ENCODE measurements at regions not wholly inside any gene's neighbourhood (a gene's known extent, or its start where the extent isn't known, plus 50 kb on each side); places are given as distances from the start of the nearest gene placed in this dataset.

DNA sequence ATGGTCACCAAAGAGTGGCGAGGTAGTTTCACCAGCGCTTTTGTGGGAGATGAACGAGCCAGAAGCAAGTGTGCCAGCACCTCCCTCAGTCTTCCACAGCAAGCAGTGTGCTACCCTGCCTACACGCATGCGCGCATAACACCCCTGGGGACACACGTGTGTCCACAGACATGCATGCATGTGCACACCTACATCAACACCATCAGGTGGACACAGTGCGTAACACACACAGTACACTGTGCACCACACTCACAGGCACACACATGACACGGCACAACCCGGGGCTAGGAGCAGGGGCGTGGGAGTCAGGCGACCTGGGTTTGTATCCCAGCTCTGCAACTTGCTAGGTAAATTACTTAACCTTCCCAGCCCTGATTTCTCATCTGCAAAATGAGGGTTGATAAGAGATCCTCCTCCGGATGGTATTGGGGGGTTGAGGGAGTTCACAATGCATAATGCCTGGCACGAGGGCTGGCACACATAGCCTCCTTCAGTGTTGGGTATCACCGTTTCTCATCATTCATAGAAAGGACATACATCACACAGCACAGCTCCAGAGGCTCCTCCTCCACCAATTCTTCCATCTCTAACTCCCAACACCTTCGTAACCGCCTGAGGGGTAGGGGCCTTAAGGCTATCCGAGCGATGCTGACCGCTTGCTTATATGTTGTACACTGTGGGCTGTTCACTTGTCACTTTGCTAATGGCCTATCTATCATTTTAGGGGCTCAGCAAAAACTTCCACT lies 174.9 kb downstream of the SMAD6 start:
- no TSS peak for BruUV-seq (replicated peaks)

More for the DNA sequence above, 174.9 kb downstream of the SMAD6 start:
- Histone ChIP-seq H3K27me3 (replicated peaks in 1 of 2; ENCODE audit: control insufficient read depth in 2 of 2, insufficient read depth in 2 of 2, low read length in 1 of 2) (no peaks in the 10 kb centered on the region; a peak in 3 of 4 replicates), H3K9me3 (replicated peaks; ENCODE audit: control insufficient read depth, insufficient read depth, low read length) (no peaks in the 10 kb centered on the region), H3K79me2 (ENCODE audit: control insufficient read depth, insufficient read depth, low read length) (no peaks in the 10 kb centered on the region), H3K4me3 (no peak overlapping the region), H2AFZ (ENCODE audit: control insufficient read depth, low read depth, low read length) (no peak overlapping the region), H3K9ac (ENCODE audit: control insufficient read depth, insufficient read depth, low read length) (no peak overlapping the region), H3K4me2 (ENCODE audit: control insufficient read depth, insufficient read depth) (no peak overlapping the region), H3K4me1 (ENCODE audit: control insufficient read depth, insufficient read depth, low read length) (peaks cover 3% of the 10 kb centered on the region; the same call in 1 of the 2 replicates), H3K36me3 (ENCODE audit: control insufficient read depth in 2 of 2, insufficient read depth in 2 of 2, low read length in 1 of 2) (no peaks in the 10 kb centered on the region), H3K27ac (ENCODE audit: control insufficient read depth, insufficient read depth) (no peak overlapping the region), H4K20me1 (ENCODE audit: control insufficient read depth, insufficient read depth) (no peaks in the 10 kb centered on the region)
- ChIA-PET RAD21 (ENCODE audit: unreplicated experiment) (no interaction called here), POLR2A (no interaction called here), SMC1A (ENCODE audit: uncharacterized antibody, unreplicated experiment) (no interaction called here), CTCF (interaction anchor here (2.4 kb wide), 1 partner anchor 25 kb away, joined by 5 read pairs; no protein-coding TSS in a partner anchor)
- no peak for ATAC-seq
- intact Hi-C loops (cut with micrococcal nuclease; ENCODE audit: unreplicated experiment) (no loop called here), in situ Hi-C loops (cut with MboI) (no loop called here)
- no peak for FAIRE-seq
- no peak for DNase-seq (ENCODE audit: low read depth, low spot score)
- 64% methylated on average over 20 of the region's 20 CpGs for WGBS (ENCODE audit: insufficient coverage, insufficient replicate concordance, low lambda C conversion rate, missing lambda C conversion rate)
- TF ChIP-seq ZNF274 (IDR thresholded peaks at IDR 0.05; ENCODE audit: insufficient read depth, insufficient read length) (no peak), NR2C1 (IDR thresholded peaks at IDR 0.05) (no peak), RB1 (IDR thresholded peaks at IDR 0.05; ENCODE audit: borderline replicate concordance) (no peak), MEF2A (IDR thresholded peaks at IDR 0.05; ENCODE audit: insufficient read depth, low read depth, low read length) (no peak), ZNF622 (IDR thresholded peaks at IDR 0.05) (no peak), NFYB (IDR thresholded peaks at IDR 0.05; ENCODE audit: insufficient read depth, low read depth, low read length) (no peak), RCOR1 (conservative IDR thresholded peaks at IDR 0.05; ENCODE audit: low read depth, low read length) (no peak)
- TF ChIP-seq, protein P1, sequence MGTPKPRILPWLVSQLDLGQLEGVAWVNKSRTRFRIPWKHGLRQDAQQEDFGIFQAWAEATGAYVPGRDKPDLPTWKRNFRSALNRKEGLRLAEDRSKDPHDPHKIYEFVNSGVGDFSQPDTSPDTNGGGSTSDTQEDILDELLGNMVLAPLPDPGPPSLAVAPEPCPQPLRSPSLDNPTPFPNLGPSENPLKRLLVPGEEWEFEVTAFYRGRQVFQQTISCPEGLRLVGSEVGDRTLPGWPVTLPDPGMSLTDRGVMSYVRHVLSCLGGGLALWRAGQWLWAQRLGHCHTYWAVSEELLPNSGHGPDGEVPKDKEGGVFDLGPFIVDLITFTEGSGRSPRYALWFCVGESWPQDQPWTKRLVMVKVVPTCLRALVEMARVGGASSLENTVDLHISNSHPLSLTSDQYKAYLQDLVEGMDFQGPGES (IDR thresholded peaks at IDR 0.05): no peak
- TF ChIP-seq, protein P2, sequence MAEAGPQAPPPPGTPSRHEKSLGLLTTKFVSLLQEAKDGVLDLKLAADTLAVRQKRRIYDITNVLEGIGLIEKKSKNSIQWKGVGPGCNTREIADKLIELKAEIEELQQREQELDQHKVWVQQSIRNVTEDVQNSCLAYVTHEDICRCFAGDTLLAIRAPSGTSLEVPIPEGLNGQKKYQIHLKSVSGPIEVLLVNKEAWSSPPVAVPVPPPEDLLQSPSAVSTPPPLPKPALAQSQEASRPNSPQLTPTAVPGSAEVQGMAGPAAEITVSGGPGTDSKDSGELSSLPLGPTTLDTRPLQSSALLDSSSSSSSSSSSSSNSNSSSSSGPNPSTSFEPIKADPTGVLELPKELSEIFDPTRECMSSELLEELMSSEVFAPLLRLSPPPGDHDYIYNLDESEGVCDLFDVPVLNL (IDR thresholded peaks at IDR 0.05; ENCODE audit: low read depth, low read length): no peak
- TF ChIP-seq, protein P3, sequence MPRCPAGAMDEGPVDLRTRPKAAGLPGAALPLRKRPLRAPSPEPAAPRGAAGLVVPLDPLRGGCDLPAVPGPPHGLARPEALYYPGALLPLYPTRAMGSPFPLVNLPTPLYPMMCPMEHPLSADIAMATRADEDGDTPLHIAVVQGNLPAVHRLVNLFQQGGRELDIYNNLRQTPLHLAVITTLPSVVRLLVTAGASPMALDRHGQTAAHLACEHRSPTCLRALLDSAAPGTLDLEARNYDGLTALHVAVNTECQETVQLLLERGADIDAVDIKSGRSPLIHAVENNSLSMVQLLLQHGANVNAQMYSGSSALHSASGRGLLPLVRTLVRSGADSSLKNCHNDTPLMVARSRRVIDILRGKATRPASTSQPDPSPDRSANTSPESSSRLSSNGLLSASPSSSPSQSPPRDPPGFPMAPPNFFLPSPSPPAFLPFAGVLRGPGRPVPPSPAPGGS (IDR thresholded peaks at IDR 0.05; ENCODE audit: borderline replicate concordance, insufficient read depth, low read depth, low read length, poor library complexity, severe bottlenecking): no peak
- TF ChIP-seq, protein P4, sequence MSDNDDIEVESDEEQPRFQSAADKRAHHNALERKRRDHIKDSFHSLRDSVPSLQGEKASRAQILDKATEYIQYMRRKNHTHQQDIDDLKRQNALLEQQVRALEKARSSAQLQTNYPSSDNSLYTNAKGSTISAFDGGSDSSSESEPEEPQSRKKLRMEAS (IDR thresholded peaks at IDR 0.05; ENCODE audit: low read depth, low read length): no peak
